ENCODE measurements at regions not wholly inside any gene's neighbourhood (a gene's known extent, or its start where the extent isn't known, plus 50 kb on each side); places are given as distances from the start of the nearest gene placed in this dataset.

DNA sequence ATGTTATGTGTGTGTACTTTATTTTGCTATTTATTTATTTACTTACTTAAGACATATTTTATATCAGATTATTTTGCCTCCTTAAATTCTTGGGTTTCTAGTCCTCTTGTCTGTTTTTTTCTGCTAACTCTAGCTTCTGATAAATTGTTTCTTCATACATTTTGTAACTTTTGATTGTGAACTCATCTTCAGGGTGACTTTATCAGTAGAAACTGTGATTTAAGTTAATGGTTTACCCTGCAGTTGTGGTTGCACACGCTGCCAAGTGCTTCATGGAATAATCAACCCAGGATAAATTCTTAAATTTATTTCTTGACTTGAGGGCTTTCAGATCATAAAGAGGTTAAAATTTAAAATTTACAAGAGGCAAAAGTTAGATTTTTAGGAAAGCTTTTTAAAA is 173.3 kb downstream of the CENPW start (continued):
- TF ChIP-seq, protein P1, sequence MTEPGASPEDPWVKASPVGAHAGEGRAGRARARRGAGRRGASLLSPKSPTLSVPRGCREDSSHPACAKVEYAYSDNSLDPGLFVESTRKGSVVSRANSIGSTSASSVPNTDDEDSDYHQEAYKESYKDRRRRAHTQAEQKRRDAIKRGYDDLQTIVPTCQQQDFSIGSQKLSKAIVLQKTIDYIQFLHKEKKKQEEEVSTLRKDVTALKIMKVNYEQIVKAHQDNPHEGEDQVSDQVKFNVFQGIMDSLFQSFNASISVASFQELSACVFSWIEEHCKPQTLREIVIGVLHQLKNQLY (CRISPR knock-in tag; IDR thresholded peaks at IDR 0.05): no peak
- TF ChIP-seq, protein P2, sequence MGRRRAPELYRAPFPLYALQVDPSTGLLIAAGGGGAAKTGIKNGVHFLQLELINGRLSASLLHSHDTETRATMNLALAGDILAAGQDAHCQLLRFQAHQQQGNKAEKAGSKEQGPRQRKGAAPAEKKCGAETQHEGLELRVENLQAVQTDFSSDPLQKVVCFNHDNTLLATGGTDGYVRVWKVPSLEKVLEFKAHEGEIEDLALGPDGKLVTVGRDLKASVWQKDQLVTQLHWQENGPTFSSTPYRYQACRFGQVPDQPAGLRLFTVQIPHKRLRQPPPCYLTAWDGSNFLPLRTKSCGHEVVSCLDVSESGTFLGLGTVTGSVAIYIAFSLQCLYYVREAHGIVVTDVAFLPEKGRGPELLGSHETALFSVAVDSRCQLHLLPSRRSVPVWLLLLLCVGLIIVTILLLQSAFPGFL (CRISPR knock-in tag; IDR thresholded peaks at IDR 0.05; ENCODE audit: borderline replicate concordance): no peak
- TF ChIP-seq ZNF416 (CRISPR knock-in tag; IDR thresholded peaks at IDR 0.05) (no peak), FOXP4 (CRISPR knock-in tag; IDR thresholded peaks at IDR 0.05) (no peak), ZNF396 (CRISPR knock-in tag; IDR thresholded peaks at IDR 0.05; ENCODE audit: borderline replicate concordance) (no peak), NFE2L1 (CRISPR knock-in tag; IDR thresholded peaks at IDR 0.05) (no peak), ELF4 (CRISPR knock-in tag; IDR thresholded peaks at IDR 0.05; ENCODE audit: low read depth) (no peak)
- TF ChIP-seq, protein P3, sequence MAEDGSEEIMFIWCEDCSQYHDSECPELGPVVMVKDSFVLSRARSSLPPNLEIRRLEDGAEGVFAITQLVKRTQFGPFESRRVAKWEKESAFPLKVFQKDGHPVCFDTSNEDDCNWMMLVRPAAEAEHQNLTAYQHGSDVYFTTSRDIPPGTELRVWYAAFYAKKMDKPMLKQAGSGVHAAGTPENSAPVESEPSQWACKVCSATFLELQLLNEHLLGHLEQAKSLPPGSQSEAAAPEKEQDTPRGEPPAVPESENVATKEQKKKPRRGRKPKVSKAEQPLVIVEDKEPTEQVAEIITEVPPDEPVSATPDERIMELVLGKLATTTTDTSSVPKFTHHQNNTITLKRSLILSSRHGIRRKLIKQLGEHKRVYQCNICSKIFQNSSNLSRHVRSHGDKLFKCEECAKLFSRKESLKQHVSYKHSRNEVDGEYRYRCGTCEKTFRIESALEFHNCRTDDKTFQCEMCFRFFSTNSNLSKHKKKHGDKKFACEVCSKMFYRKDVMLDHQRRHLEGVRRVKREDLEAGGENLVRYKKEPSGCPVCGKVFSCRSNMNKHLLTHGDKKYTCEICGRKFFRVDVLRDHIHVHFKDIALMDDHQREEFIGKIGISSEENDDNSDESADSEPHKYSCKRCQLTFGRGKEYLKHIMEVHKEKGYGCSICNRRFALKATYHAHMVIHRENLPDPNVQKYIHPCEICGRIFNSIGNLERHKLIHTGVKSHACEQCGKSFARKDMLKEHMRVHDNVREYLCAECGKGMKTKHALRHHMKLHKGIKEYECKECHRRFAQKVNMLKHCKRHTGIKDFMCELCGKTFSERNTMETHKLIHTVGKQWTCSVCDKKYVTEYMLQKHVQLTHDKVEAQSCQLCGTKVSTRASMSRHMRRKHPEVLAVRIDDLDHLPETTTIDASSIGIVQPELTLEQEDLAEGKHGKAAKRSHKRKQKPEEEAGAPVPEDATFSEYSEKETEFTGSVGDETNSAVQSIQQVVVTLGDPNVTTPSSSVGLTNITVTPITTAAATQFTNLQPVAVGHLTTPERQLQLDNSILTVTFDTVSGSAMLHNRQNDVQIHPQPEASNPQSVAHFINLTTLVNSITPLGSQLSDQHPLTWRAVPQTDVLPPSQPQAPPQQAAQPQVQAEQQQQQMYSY (CRISPR knock-in tag; IDR thresholded peaks at IDR 0.05): no peak

DNA sequence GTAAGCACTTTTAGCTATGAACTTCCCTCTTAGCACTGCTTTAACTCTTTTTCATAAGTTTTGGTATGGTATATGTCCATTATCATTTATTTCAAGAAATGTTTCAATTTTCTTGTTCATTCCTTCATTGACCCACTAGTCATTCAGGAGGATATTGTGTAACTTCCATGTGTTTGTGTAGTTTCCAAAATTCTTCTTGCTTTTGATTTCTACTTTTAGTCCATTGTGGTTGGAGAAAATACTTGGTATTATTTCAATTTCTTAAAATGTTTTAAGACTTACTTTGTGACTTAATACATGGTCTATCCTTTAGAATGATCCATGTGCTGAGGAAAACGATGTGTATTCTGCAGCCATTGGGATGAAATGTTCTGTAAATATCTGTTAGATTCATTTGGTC is 176.5 kb downstream of the CENPW start:
- DNase-seq (ENCODE audit: low spot score) (no peak), ATAC-seq (no peak)
- Mint-ChIP-seq H3K27me3 (ENCODE audit: low read depth) (no peaks in the 10 kb centered on the region), H3K36me3 (no peaks in the 10 kb centered on the region), H3K9me3 (no peaks in the 10 kb centered on the region), H3K4me3 (no peak overlapping the region), H3K4me1 (no peaks in the 10 kb centered on the region), H3K27ac (no peak overlapping the region)
- CTCF ChIA-PET: no interaction called here
- POLR2A ChIA-PET: no interaction called here
- TF ChIP-seq, protein P4, sequence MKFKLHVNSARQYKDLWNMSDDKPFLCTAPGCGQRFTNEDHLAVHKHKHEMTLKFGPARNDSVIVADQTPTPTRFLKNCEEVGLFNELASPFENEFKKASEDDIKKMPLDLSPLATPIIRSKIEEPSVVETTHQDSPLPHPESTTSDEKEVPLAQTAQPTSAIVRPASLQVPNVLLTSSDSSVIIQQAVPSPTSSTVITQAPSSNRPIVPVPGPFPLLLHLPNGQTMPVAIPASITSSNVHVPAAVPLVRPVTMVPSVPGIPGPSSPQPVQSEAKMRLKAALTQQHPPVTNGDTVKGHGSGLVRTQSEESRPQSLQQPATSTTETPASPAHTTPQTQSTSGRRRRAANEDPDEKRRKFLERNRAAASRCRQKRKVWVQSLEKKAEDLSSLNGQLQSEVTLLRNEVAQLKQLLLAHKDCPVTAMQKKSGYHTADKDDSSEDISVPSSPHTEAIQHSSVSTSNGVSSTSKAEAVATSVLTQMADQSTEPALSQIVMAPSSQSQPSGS (CRISPR knock-in tag; IDR thresholded peaks at IDR 0.05; ENCODE audit: borderline replicate concordance, low read depth): no peak
- TF ChIP-seq ZNF232 (CRISPR knock-in tag; IDR thresholded peaks at IDR 0.05) (no peak), E2F1 (CRISPR knock-in tag; IDR thresholded peaks at IDR 0.05) (no peak), MAX (CRISPR knock-in tag; IDR thresholded peaks at IDR 0.05) (no peak), ZMAT4 (CRISPR knock-in tag; IDR thresholded peaks at IDR 0.05) (no peak), ATF3 (CRISPR knock-in tag; conservative IDR thresholded peaks at IDR 0.05) (no peak)
- TF ChIP-seq, protein P5, sequence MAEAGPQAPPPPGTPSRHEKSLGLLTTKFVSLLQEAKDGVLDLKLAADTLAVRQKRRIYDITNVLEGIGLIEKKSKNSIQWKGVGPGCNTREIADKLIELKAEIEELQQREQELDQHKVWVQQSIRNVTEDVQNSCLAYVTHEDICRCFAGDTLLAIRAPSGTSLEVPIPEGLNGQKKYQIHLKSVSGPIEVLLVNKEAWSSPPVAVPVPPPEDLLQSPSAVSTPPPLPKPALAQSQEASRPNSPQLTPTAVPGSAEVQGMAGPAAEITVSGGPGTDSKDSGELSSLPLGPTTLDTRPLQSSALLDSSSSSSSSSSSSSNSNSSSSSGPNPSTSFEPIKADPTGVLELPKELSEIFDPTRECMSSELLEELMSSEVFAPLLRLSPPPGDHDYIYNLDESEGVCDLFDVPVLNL (CRISPR knock-in tag; IDR thresholded peaks at IDR 0.05; ENCODE audit: borderline replicate concordance, low read depth): no peak
- TF ChIP-seq, protein P2 (CRISPR knock-in tag; IDR thresholded peaks at IDR 0.05; ENCODE audit: borderline replicate concordance): no peak
- TF ChIP-seq, protein P6, sequence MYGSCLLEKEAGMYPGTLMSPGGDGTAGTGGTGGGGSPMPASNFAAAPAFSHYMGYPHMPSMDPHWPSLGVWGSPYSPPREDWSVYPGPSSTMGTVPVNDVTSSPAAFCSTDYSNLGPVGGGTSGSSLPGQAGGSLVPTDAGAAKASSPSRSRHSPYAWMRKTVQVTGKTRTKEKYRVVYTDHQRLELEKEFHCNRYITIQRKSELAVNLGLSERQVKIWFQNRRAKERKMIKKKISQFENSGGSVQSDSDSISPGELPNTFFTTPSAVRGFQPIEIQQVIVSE (CRISPR knock-in tag; IDR thresholded peaks at IDR 0.05; ENCODE audit: borderline replicate concordance): no peak
- TF ChIP-seq, protein P7, sequence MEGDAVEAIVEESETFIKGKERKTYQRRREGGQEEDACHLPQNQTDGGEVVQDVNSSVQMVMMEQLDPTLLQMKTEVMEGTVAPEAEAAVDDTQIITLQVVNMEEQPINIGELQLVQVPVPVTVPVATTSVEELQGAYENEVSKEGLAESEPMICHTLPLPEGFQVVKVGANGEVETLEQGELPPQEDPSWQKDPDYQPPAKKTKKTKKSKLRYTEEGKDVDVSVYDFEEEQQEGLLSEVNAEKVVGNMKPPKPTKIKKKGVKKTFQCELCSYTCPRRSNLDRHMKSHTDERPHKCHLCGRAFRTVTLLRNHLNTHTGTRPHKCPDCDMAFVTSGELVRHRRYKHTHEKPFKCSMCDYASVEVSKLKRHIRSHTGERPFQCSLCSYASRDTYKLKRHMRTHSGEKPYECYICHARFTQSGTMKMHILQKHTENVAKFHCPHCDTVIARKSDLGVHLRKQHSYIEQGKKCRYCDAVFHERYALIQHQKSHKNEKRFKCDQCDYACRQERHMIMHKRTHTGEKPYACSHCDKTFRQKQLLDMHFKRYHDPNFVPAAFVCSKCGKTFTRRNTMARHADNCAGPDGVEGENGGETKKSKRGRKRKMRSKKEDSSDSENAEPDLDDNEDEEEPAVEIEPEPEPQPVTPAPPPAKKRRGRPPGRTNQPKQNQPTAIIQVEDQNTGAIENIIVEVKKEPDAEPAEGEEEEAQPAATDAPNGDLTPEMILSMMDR (IDR thresholded peaks at IDR 0.05): no peak

Data from WTC11 (cell line).